OCI-M2 (cell line): ENCODE measurements at regions not wholly inside any gene's neighbourhood (a gene's known extent, or its start where the extent isn't known, plus 50 kb on each side); places are given as distances from the start of the nearest gene placed in this dataset.

Experiments
- DNase-seq: peaks from one replicate; lab custom pipeline; 2025; ENCODE audit not compliant: unreplicated experiment; lab: John Stamatoyannopoulos, UW

DNA sequence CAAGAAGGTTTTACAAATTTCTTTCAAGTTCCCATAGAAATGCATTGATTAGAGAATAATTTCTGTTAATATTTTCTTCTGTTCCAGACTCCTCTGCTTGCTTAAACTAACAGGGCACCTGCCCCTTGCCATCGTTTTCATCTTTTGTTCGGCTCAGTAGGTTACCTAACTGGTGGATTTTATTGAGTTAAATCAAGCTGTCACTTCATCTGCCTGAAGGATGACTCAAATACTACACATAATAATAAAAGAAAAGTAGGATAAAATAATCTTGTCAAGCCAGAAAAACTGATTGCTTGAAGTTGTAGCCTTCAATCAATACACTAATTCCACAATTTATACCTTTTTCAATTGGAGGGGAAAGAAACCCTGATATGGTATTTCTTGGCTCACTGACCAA lies 234.0 kb downstream of the NR4A2 start:
- no peak for DNase-seq

DNA sequence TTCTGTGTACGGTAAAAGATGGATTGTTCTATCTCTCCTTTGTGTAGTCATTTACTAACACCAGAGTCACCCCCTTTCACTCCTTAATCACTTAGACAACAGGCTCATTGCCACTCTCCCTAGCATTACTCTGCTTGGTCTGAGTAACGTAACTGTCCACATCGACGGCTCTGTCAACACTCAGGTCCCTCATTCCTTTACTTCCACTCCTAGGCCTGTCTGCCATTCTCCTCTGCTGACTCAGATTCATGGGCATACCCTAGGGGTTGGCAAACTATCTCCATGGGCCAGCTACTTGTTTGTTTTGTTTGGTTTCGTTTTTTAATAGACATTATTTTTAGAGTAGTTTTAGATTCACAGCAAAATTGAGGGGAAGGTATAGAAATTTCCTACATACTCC lies 243.9 kb downstream of the NR4A2 start:
- no peak for DNase-seq

DNA sequence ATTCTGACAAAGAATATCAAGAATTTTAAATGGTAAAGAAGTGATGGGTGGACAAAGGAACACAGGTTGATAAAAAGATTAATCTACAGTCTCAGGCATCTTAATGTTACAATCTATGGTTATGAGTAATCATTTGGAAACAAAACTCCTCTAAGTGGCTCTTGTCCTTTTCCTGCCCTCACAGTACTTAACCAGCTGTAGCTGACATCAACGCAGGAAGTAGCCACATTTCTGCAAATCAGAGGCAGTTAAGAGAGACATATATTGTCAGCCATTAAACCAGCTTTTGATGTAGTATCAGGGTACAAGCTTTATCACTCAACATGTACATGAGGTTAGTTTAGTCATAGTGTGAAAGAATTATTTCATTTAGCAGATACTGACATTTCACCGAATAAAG lies 244.6 kb downstream of the NR4A2 start:
- no peak for DNase-seq

DNA sequence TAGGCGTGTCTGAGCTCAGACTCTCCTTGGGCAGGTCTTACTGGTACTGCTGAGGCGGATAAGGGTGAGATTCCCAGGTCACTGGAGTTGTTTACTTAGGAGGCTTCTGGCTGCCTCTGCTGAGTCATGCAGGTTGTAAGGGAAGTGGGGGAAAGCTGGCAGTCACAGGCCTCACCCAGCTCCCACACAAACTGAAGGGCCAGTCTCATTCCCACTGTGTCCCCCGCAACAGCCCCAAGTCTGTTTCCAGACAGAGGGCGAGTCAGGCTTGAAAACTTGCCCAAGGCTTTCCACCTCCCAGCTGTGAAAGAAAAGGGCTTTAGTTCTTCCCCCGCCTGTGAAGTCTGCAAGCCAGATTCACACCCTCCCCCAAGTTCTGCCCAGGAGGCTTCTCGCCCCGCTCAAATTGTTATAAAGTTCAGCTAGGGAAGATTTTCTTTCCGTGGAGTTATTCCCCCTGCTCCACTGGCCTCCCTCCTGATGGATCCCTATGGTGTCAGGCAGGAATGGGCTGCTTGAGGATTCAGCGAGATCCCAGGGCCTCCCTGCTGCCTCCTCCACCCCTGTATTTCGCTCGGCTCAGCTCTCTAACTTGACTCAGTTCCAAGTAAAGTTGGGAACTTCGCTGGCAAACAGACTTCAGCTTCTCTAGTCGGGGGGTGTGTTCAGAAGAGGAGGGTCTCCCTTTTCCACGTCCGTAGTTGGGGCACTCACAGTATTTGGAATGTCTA lies 248.6 kb downstream of the NR4A2 start:
- no peak for DNase-seq

DNA sequence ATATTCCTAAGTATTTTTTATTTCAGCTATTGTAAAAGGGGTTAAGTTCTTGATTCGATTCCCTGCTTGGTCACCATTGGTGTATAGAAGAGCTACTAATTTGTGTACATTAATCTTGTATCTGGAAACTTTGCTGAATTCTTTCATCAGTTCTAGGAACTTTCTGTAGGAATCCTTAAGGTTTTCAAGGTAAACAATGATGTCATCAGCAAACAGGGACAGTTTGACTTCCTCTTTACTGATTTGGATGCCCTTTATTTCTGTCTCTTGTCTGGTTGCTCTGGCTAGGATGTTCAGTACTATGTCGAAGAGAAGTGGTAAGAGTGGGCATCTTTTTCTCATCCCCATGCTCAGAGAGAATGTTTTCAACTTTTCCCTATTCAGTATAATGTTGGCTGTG lies 252.7 kb downstream of the NR4A2 start:
- DNase-seq: no peak

DNA sequence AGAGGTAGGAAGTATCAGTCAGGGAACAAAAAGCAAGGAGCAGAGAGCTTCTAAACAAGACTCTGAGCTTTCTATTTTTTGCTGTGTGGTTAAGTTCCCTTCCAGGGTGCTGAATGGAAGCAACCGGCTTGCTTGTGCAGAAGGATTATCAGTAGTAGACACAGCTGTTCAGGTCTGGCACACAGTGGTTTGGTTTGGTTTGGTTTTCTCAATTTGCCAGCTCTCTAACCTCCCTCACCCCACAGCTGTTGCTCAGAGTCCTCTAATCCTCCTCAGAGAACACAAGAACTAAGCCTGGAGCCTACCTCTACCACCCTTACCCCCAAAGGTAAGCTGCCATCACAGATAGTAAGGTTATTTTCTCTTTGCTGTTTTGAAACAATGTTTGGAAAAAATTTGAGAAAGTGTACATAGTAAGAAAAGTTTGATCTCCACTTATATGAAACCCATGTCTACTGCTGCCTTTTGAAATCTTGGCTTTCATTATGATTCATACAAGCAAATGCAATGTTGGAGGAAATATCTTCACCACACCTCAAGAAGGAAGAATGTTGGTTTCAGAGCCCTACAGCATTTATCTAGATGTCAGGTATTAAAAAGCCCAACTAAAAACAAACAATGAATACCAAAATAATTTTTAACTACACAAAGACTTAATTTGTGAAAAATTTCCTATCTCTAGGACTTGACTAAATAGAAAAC lies 255.3 kb downstream of the NR4A2 start:
- DNase-seq: no peak

DNA sequence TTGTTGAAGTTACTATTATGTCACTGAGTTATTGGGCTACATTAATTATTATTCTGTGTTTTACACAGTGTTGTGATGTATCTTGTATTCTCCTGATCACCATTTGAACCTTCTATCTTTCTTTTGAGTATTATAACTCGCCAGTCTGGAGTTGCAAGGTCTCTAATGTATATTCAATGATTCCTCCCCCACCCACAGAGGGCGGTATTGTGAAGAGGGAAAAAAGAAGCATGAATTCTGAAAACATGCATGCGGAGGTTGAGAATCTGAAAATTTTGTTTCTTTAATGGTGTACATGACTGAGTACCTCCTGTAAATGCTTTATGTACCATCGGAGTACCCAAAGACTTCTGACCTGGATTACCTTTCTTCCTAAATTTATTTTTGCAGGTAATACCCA lies 266.6 kb downstream of the NR4A2 start:
- DNase-seq: no peak

DNA sequence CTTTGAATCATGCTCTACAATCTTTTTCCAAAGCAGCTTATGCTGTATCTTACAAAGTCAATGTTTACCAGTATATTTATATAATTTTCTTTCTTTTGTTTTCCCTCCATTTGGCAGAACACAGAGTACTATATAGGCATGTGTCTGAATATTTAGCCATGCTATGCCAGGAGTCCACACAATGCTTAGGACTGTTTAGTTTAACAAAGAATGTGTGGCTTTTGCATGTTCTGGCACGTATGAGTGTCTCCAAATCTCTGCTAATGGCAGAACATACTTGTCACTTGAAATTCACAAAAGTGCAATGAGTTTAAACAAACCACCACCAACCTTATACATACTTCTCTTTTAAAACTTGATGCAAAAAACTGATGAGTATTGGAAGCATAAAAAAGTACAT lies 268.0 kb downstream of the NR4A2 start:
- DNase-seq: no peak

DNA sequence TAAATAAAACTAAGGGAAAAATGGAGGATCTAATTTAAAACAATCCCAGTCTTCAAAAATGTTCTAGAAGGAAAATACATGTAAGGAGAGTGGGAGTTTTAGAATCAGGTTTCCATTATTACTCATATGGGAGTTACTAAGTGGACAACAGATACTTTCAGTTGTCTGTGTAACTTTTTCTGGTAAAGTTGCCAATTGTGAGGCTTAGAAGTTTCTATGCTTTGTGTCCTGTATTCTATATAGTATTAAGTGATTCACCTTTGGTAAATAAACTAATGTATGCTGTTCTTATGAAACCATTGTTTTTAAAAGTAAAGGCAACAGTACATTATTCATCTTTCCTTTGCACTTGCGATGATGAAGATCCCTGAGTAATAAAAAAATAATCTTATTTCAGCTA lies 274.9 kb downstream of the NR4A2 start:
- DNase-seq: no peak

DNA sequence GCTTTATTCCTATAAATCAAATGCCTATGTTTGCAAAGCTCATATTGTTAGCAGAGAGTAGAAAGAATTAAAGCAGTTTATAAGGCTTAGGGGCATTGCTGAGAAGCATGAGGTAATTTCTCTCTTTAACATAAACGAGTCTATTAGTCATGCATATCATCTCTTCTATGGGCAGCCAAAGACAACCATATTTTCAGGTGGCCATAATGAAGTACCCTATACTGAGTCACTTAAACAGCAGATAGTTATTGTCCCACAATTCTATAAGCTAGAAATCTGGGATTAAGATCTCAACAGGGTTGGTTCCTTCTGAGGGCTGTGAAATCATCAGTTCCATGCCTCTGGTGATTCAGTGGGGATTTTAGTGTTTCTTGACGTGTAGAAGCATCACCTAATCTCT lies 277.5 kb downstream of the NR4A2 start:
- DNase-seq: no peak

DNA sequence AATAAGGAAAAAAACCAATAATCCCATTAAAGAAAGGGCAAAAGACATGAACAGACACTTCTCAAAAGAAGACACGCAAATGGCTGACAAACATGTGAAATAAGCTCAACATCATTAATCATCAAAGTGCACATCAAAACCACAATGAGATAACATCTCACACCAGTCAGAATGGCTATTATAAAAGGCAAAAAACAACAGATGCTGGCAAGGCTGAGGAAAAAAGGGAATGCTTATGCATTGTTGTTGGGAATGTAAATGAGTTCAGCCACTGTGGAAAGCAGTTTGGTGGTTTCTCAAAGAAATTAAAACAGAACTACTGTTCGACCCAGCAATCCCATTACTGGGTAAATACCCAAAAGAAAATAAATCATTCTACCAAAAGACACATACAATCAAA lies 285.6 kb downstream of the NR4A2 start:
- no peak for DNase-seq

DNA sequence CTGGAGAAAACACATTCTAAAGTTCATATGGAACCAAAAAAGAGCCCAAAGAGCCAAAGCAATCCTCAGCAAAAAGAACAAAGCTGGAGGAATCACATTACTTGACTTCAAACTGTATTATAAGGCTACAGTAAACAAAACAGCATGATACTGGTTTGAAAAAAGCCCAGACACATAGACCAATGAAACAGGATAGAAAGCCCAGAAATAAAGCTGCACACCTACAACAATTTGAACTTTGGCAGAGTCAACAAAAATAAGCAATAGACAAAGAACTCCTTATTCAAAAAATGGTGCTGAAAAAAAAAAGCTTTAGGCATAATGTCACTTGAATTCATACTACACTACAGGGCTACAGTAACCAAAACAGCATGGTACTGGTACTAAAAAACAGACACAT lies 289.6 kb downstream of the NR4A2 start:
- no peak for DNase-seq

DNA sequence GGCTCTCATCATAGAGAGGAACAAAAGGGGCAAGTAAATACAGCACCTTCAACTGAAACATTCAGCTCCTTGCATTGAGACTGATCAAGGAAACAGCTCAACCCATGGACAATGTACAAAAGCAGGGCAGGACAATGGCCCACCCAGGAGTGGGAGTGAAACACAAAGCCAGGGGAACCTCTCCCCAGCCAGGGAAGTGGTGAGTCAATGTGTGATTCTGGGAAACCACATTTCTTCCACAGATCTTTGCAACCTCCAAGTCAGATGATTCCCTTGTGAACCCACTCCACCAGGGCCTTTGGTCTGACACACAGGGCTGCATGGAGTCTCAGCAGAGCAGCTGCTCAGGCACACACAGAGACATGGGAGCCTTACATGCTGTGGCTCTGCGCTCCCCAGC lies 294.5 kb downstream of the NR4A2 start:
- DNase-seq: no peak

DNA sequence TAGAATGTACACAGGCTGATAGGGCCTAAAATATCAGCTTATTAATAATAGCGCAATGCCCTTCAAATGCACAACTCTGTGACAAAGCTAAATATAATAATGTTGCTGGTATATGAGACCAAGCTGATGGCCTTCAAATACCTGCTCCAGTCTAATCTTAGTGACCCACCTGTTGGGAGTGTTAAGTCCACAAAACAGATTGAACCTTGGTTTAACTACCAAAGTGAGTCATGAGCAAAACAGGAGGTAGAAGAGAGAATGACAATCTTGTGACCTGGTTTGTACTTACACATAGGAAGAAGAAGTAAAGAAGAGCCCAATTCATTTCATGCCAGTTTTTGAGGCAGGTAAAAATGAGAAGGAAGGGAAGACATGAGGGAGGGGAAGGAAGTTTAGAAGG lies 295.0 kb downstream of the NR4A2 start:
- DNase-seq: no peak

DNA sequence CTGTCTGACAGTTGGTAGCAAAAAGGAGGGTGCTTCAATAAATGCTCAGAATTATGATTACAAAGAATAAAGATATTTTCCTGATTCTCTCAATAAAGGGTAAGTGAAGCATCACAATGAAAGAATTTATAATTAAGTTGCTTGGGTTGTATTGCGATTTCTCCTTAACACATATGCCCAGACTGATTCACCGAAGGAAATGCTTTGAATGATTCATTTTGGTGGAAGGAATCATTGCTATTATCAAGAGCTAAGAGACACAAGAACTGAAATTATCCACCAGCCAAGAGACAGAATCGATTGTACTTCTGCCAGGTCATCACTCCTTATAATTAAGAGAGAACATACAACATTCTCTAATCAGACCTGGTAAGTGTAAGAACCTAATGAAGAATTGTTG lies 301.4 kb downstream of the NR4A2 start:
- DNase-seq: no peak

DNA sequence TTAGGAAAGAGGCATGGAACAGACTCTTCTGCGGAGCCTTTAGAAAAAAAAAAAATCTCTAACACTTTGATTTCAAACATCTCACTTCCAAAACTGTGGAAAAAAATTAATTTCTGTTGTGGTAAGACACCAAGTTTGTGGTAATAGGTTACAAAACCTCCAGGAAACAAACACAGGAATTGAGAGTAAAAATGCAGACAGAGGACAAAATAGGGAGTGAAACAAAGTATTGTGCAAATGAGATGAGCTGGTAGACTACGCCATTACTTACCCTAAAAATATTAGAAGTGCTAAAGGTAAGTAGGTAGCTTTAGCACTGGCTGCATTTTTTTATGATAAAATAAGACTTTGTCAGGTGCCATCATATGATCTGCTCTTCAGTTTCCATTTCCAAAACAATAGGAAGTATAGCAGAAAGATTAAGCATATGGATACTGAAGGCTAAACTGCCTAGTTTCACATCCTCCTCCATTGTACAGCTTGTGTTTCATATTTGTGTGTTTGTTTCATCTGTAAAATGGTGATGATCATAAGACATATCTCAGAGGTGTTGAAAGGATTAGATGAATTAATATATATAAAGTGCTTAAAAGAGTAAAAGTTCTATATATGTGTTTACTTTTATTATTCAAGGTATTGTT lies 309.2 kb downstream of the NR4A2 start:
- no peak for DNase-seq

DNA sequence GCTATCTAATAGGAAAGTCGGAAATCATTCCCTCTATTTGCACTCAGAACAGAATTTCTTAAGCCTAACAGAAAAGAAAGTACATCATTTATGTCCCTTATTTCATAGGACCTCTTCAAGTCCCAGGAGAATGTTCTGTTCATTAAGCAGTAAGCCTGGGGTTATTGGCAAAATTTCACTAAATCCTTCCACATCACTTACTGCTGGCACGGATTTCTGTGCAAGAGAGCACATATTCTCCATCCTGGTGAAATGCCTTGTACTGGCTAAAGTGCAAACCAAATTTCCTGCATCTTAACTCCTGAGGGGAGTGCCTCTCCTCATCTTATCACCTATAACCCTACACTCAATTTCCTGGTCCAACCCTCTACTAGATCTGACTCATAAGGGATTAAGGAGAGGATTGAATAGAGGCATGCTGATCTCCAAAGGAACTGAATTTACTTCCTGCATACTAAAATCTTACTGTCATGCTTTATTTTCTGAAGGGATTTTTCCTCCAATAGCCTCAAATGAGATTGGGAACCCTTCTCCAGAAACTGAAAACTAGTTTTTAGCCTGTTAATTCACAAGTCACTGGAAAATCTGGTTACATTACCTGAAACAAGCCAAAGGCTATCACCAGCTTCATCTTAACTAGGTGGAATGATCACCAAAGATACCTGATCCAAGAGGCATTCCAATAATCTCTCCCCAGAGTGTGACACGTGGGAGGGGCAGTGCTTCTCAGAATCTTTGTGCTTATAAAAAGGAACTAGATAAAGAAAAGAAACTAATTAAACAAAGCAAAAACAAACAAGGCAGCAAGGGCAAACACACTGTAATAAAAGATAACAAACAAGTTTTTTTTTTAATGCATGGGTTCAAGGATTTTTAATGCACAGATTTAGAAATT lies 311.1 kb downstream of the NR4A2 start:
- no peak for DNase-seq

DNA sequence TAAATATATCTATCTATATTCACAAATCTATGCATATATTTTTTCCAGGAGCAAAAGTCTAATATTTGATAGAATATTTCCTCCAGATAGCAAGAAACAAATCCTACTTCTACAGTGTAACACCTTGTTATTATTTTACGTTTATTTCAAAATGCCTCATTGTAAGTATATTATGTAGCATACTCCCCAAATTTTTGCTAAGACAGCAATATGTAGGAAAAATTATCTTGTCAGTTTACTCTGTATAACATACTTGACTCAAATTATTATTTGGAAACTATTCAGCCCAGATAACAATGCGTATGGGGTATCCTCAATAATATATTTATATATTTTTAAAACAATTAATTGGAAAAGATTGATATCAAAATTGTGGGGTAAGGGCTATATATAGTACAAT lies 313.2 kb downstream of the NR4A2 start:
- no peak for DNase-seq

DNA sequence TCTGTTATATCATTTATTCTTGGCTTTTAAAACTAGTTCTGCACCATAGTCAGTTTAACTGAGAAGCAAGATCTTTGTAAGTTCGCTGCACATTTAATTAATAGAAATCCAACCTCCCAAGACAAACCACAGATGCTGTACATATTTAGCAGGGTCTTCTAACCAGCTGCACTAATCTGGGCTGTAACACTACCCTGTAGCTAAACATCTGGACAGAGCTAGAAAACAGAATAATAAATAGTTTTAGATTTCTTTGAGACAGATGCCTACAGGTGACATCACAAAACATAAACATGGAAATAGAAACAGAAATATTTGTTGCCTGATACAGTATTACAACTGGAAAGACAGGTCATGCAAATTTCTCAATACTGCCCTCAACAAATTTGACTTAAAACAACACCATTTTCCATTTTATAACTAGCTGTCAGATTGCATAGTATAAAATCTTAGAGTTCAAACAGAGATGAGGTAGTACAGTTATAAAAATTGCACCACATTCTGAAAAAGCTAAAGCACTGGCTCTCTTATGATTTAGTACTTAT lies 315.1 kb downstream of the NR4A2 start:
- no peak for DNase-seq

DNA sequence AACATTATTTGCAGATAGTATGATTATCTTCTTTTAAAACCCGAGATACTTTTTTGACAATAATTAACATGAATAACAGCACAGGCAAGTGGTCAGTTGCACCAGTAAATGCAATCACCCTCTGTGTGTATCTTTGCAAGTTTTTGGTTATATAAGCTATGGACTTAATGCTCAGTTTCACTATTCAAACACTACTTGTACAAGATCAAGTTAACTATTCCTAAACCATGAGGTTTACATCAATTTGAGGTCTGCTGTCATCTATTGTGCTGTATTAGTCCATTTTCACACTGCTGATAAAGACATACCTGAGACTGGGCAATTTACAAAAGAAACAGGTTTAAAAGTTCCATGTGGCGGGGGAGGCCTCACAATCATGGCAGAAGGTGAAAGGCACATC lies 323.2 kb downstream of the NR4A2 start:
- DNase-seq: no peak
